ENCODE measurements at regions not wholly inside any gene's neighbourhood (a gene's known extent, or its start where the extent isn't known, plus 50 kb on each side); places are given as distances from the start of the nearest gene placed in this dataset.

- Histone ChIP-seq H2BK120ac (ENCODE audit: low read depth, low read length) (no peak overlapping the region), H3K27me3 (ENCODE audit: control insufficient read depth in 1 of 2, insufficient read depth in 1 of 2, low read length in 2 of 2) (no peaks in the 10 kb centered on the region), H3K4ac (ENCODE audit: low read depth in 1 of 2, low read length in 2 of 2) (no peak overlapping the region), H3K9me3 (ENCODE audit: control insufficient read depth, low read length) (no peaks in the 10 kb centered on the region), H4K91ac (ENCODE audit: low read length) (no peak overlapping the region), H3K14ac (ENCODE audit: low read length in 2 of 2) (no peak overlapping the region), H3K4me1 (ENCODE audit: control insufficient read depth, insufficient read depth, low read depth, low read length) (no peaks in the 10 kb centered on the region), H3K18ac (ENCODE audit: low read depth in 1 of 2, low read length in 2 of 2) (no peak overlapping the region), H3K4me3 (ENCODE audit: insufficient read depth in 1 of 2, low read depth in 1 of 2, low read length in 2 of 2) (no peak overlapping the region), H4K8ac (ENCODE audit: low read length) (no peak overlapping the region), H3K27ac (ENCODE audit: low read length, poor library complexity, severe bottlenecking) (no peak overlapping the region), H3K4me2 (ENCODE audit: low read length, poor library complexity, severe bottlenecking) (no peak overlapping the region), H3K9ac (ENCODE audit: low read length) (no peak overlapping the region), H3K36me3 (ENCODE audit: control insufficient read depth in 1 of 2, insufficient read depth in 2 of 2, low read depth in 1 of 2, low read length in 2 of 2) (no peaks in the 10 kb centered on the region), H2BK15ac (ENCODE audit: low read depth, poor library complexity, severe bottlenecking) (no peak overlapping the region), H3K23ac (ENCODE audit: low read length in 2 of 2) (no peak overlapping the region), H2AFZ (ENCODE audit: low read depth, low read length) (no peak overlapping the region), H2BK12ac (ENCODE audit: low read length in 2 of 2) (no peak overlapping the region), H2BK5ac (ENCODE audit: low read depth, low read length, poor library complexity, severe bottlenecking) (no peak overlapping the region), H3K79me1 (replicated peaks; ENCODE audit: low read length, poor library complexity, severe bottlenecking) (no peaks in the 10 kb centered on the region), H2AK5ac (ENCODE audit: low read length, severe bottlenecking) (no peak overlapping the region)
- DNase-seq = no peak
- WGBS = 80% methylated on average over 1 of the region's 4 CpGs
Measured at GRCh38 chr10:23968301-23968700, 240.6 kb upstream of the KIAA1217 start.

GRCh38 chr10:23974746-23975272 lies 234.1 kb upstream of the KIAA1217 start:
- WGBS = 43% methylated on average over 2 of the region's 4 CpGs
- H3K9ac ChIP-seq (ENCODE audit: low read length) = no peak overlapping the region

GRCh38 chr10:23975431-23975830 lies 233.5 kb upstream of the KIAA1217 start:
- no peak overlapping the region for H2BK120ac ChIP-seq (ENCODE audit: low read depth, low read length)
- H3K4me3 ChIP-seq (ENCODE audit: insufficient read depth in 1 of 2, low read depth in 1 of 2, low read length in 2 of 2) = no peak overlapping the region
- no peak overlapping the region for H3K14ac ChIP-seq (ENCODE audit: low read length in 2 of 2)
- no CpG with 5 or more reads among the region's 1 CpG for WGBS
- H3K36me3 ChIP-seq (ENCODE audit: control insufficient read depth in 1 of 2, insufficient read depth in 2 of 2, low read depth in 1 of 2, low read length in 2 of 2) = no peaks in the 10 kb centered on the region
- H3K27ac ChIP-seq (ENCODE audit: low read length, poor library complexity, severe bottlenecking) = no peak overlapping the region
- no peak overlapping the region for H2BK5ac ChIP-seq (ENCODE audit: low read depth, low read length, poor library complexity, severe bottlenecking)
- no peak overlapping the region for H2AK5ac ChIP-seq (ENCODE audit: low read length, severe bottlenecking)
- no peak overlapping the region for H3K9ac ChIP-seq (ENCODE audit: low read length)
- peaks cover 0 to 18% of the 10 kb centered on the region in 2 experiments for H3K27me3 ChIP-seq (ENCODE audit: control insufficient read depth in 1 of 2, insufficient read depth in 1 of 2, low read length in 2 of 2)
- H3K4me2 ChIP-seq (ENCODE audit: low read length, poor library complexity, severe bottlenecking) = no peak overlapping the region
- no peak overlapping the region for H2BK15ac ChIP-seq (ENCODE audit: low read depth, poor library complexity, severe bottlenecking)
- H4K8ac ChIP-seq (ENCODE audit: low read length) = no peak overlapping the region
- H2BK12ac ChIP-seq (ENCODE audit: low read length in 2 of 2) = no peak overlapping the region
- DNase-seq = no peak
- H3K23ac ChIP-seq (ENCODE audit: low read length in 2 of 2) = no peak overlapping the region
- H3K9me3 ChIP-seq (ENCODE audit: control insufficient read depth, low read length) = no peaks in the 10 kb centered on the region
- H2AFZ ChIP-seq (ENCODE audit: low read depth, low read length) = no peak overlapping the region
- H3K79me1 ChIP-seq (replicated peaks; ENCODE audit: low read length, poor library complexity, severe bottlenecking) = no peaks in the 10 kb centered on the region
- H3K4me1 ChIP-seq (ENCODE audit: control insufficient read depth, insufficient read depth, low read depth, low read length) = no peaks in the 10 kb centered on the region
- H3K4ac ChIP-seq (ENCODE audit: low read depth in 1 of 2, low read length in 2 of 2) = no peak overlapping the region
- no peak overlapping the region for H4K91ac ChIP-seq (ENCODE audit: low read length)
- H3K18ac ChIP-seq (ENCODE audit: low read depth in 1 of 2, low read length in 2 of 2) = no peak overlapping the region

More at GRCh38 chr10:23974746-23975272, 234.1 kb upstream of the KIAA1217 start:
- Histone ChIP-seq H2BK12ac (ENCODE audit: low read length in 2 of 2) (no peak overlapping the region), H3K27ac (ENCODE audit: low read length, poor library complexity, severe bottlenecking) (no peak overlapping the region), H3K4me2 (ENCODE audit: low read length, poor library complexity, severe bottlenecking) (no peak overlapping the region), H3K23ac (ENCODE audit: low read length in 2 of 2) (no peak overlapping the region), H2BK5ac (ENCODE audit: low read depth, low read length, poor library complexity, severe bottlenecking) (no peak overlapping the region), H2AK5ac (ENCODE audit: low read length, severe bottlenecking) (no peak overlapping the region), H2AFZ (ENCODE audit: low read depth, low read length) (no peak overlapping the region), H3K36me3 (ENCODE audit: control insufficient read depth in 1 of 2, insufficient read depth in 2 of 2, low read depth in 1 of 2, low read length in 2 of 2) (no peaks in the 10 kb centered on the region), H2BK15ac (ENCODE audit: low read depth, poor library complexity, severe bottlenecking) (no peak overlapping the region), H3K18ac (ENCODE audit: low read depth in 1 of 2, low read length in 2 of 2) (no peak overlapping the region), H3K14ac (ENCODE audit: low read length in 2 of 2) (no peak overlapping the region), H3K27me3 (ENCODE audit: control insufficient read depth in 1 of 2, insufficient read depth in 1 of 2, low read length in 2 of 2) (peaks cover 0 to 13% of the 10 kb centered on the region in 2 experiments), H4K91ac (ENCODE audit: low read length) (no peak overlapping the region), H3K4me1 (ENCODE audit: control insufficient read depth, insufficient read depth, low read depth, low read length) (no peaks in the 10 kb centered on the region), H3K4me3 (ENCODE audit: insufficient read depth in 1 of 2, low read depth in 1 of 2, low read length in 2 of 2) (no peak overlapping the region), H3K9me3 (ENCODE audit: control insufficient read depth, low read length) (no peaks in the 10 kb centered on the region), H2BK120ac (ENCODE audit: low read depth, low read length) (no peak overlapping the region), H3K79me1 (replicated peaks; ENCODE audit: low read length, poor library complexity, severe bottlenecking) (no peaks in the 10 kb centered on the region), H4K8ac (ENCODE audit: low read length) (no peak overlapping the region), H3K4ac (ENCODE audit: low read depth in 1 of 2, low read length in 2 of 2) (no peak overlapping the region)
- DNase-seq = no peak

GRCh38 chr10:23976275-23976674 lies 232.7 kb upstream of the KIAA1217 start:
- H2BK15ac ChIP-seq (ENCODE audit: low read depth, poor library complexity, severe bottlenecking) = no peak overlapping the region
- no peak for DNase-seq
- H3K18ac ChIP-seq (ENCODE audit: low read depth in 1 of 2, low read length in 2 of 2) = no peak overlapping the region
- no peaks in the 10 kb centered on the region for H3K36me3 ChIP-seq (ENCODE audit: control insufficient read depth in 1 of 2, insufficient read depth in 2 of 2, low read depth in 1 of 2, low read length in 2 of 2)
- H2AK5ac ChIP-seq (ENCODE audit: low read length, severe bottlenecking) = no peak overlapping the region
- no CpG with 5 or more reads among the region's 1 CpG for WGBS
- H4K8ac ChIP-seq (ENCODE audit: low read length) = no peak overlapping the region
- no peak overlapping the region for H4K91ac ChIP-seq (ENCODE audit: low read length)
- H2BK120ac ChIP-seq (ENCODE audit: low read depth, low read length) = no peak overlapping the region
- no peak overlapping the region for H3K4me2 ChIP-seq (ENCODE audit: low read length, poor library complexity, severe bottlenecking)
- no peak overlapping the region for H3K4ac ChIP-seq (ENCODE audit: low read depth in 1 of 2, low read length in 2 of 2)
- no peak overlapping the region for H3K27ac ChIP-seq (ENCODE audit: low read length, poor library complexity, severe bottlenecking)
- H2BK12ac ChIP-seq (ENCODE audit: low read length in 2 of 2) = no peak overlapping the region
- H3K23ac ChIP-seq (ENCODE audit: low read length in 2 of 2) = no peak overlapping the region
- no peak overlapping the region for H3K4me3 ChIP-seq (ENCODE audit: insufficient read depth in 1 of 2, low read depth in 1 of 2, low read length in 2 of 2)
- no peaks in the 10 kb centered on the region for H3K79me1 ChIP-seq (replicated peaks; ENCODE audit: low read length, poor library complexity, severe bottlenecking)
- H2BK5ac ChIP-seq (ENCODE audit: low read depth, low read length, poor library complexity, severe bottlenecking) = no peak overlapping the region
- H3K4me1 ChIP-seq (ENCODE audit: control insufficient read depth, insufficient read depth, low read depth, low read length) = no peaks in the 10 kb centered on the region
- peaks cover 0 to 19% of the 10 kb centered on the region in 2 experiments for H3K27me3 ChIP-seq (ENCODE audit: control insufficient read depth in 1 of 2, insufficient read depth in 1 of 2, low read length in 2 of 2)
- H3K9ac ChIP-seq (ENCODE audit: low read length) = no peak overlapping the region
- no peak overlapping the region for H2AFZ ChIP-seq (ENCODE audit: low read depth, low read length)
- no peaks in the 10 kb centered on the region for H3K9me3 ChIP-seq (ENCODE audit: control insufficient read depth, low read length)
- no peak overlapping the region for H3K14ac ChIP-seq (ENCODE audit: low read length in 2 of 2)
